IPS-15b (cell line): ENCODE measurements at regions not wholly inside any gene's neighbourhood (a gene's known extent, or its start where the extent isn't known, plus 50 kb on each side); places are given as distances from the start of the nearest gene placed in this dataset.
"Not testable (repeated sequence)": the region's sequence is repeated elsewhere in the genome, so short reads cannot be mapped to it uniquely, and the experiment has no call there.

Experiments
- H3K27me3 ChIP-seq: one replicate; pipeline ENCODE4 v1.6.1; 2013; ENCODE audit warnings: low read length; ENCODE audit not compliant: control insufficient read depth, insufficient read depth
- H3K36me3 ChIP-seq: one replicate; pipeline ENCODE4 v1.6.1; 2013; ENCODE audit warnings: low read length; ENCODE audit not compliant: control insufficient read depth, insufficient read depth
- H3K4me1 ChIP-seq: one replicate; pipeline ENCODE4 v1.6.1; 2013; ENCODE audit warnings: mild to moderate bottlenecking, low read length; ENCODE audit not compliant: control insufficient read depth, insufficient read depth
- H3K4me3 ChIP-seq: one replicate; pipeline ENCODE4 v1.5.1; 2013; ENCODE audit warnings: low read depth, low read length
- H3K9ac ChIP-seq: one replicate; pipeline ENCODE4 v1.6.1; 2013; ENCODE audit warnings: low read depth, mild to moderate bottlenecking, low read length
- H3K9me3 ChIP-seq: one replicate; pipeline ENCODE4 v1.6.1; 2013; ENCODE audit warnings: mild to moderate bottlenecking, low read length; ENCODE audit not compliant: control insufficient read depth, insufficient read depth

DNA sequence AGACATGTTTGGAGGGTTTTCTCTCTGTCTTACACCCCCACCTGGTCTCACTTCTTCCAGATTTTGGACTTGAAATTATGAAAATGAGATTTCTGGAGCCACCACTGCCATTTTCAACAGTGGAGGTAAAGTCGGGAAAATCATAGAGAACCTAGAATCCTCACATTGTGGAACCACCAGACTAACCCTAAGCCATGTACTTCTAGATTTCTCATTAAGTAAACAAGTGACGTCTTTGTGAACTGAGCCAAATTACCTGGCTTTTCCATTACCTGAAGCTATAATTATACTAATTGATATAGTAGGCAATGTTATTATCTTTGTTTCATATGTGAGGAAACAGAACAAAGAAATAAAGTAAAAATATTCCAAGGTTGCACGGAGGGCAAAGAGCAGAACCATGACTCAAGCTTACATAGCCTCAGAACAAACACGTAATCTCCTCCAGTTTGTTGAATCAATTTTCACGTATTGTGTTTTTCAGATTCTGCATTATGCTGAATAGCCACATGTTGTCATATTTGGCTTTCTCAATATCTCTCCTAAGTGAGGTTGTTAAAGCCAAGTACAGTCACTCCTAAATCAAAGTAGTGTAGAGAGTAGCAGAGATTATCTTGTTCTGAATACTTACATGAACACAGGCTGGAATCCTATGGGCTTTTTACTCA is 101.3 kb upstream of the CMC1 start:
- H3K27me3 ChIP-seq = no peaks in the 10 kb centered on the region
- no peaks in the 10 kb centered on the region for H3K36me3 ChIP-seq
- H3K4me3 ChIP-seq = no peak overlapping the region
- H3K9me3 ChIP-seq = no peaks in the 10 kb centered on the region
- no peak overlapping the region for H3K9ac ChIP-seq
- no peaks in the 10 kb centered on the region for H3K4me1 ChIP-seq

DNA sequence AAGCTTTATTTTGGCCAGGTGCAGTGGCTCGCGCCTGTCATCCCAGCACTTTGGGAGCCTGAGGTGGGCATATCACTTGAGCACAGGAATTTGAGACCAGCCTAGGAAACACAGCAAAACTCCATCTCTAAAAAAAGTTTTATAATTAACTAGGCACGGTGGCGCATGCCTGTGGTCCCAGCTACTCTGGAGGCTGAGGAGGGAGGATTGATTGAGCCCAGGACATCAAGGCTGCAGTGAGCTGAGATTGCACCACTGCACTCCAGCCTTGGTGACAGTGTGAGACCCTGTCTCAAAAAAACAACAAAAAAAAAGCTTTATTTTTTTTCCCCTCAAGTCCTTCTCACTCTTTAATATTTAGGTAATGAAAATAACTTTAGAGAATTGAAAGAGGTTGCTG is 100.8 kb upstream of the CMC1 start:
- H3K9me3 ChIP-seq = no peaks in the 10 kb centered on the region
- no peaks in the 10 kb centered on the region for H3K27me3 ChIP-seq
- no peaks in the 10 kb centered on the region for H3K4me1 ChIP-seq
- no peak overlapping the region for H3K9ac ChIP-seq
- no peak overlapping the region for H3K4me3 ChIP-seq
- H3K36me3 ChIP-seq = no peaks in the 10 kb centered on the region

DNA sequence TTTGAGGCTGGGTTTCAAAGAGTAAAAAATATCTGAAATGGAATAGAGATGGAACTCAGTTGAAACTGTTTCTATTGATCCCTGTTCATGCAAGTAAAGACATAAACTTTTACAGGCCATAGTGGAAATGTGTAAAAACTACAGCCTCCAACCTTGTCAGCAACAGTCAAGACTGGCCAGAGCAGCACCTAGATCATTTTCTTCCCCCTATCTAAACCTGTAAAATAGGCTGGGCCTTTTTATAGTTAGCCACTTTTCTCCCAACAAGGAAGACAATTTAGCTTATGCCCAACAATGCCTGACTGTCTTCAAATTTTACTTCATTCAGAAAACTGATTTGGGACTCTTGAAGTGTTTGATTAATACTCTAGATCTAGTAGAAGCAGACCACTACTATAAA is 91.5 kb upstream of the CMC1 start:
- Histone ChIP-seq H3K9ac (no peak overlapping the region), H3K9me3 (no peaks in the 10 kb centered on the region), H3K27me3 (no peaks in the 10 kb centered on the region), H3K36me3 (no peaks in the 10 kb centered on the region), H3K4me1 (no peaks in the 10 kb centered on the region), H3K4me3 (no peak overlapping the region)

DNA sequence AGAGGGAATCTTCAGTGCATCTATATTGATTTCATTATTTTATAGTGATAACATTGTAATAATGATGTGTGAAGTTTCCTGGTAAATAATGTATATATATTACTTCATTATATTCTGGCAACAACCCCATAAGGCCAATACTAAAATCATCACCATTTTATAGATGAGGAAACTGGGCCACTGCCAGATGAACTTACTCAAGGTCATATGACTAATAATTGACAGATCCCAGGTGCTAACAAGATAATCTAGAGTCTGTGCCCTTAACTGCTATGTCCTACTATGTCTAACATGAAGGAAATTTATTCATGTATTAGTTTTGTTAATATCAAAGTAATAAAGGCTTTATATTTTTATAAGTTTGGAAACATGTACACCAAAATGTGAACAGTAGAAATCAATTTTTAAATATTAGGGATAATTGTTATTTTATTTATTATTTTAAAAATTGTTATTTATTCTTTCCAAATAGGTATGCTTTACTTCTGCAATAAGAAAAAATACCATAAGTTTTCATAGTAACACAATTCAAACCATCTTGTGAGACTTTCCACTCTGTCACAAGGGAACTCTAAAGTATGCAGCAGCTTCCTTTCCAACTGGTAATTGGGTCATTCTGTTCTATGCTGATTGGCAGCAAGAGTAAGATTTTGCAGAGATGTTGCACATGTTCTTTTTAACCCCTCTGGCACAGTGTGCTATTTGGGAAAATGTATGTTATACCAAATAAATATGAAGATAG is 90.8 kb upstream of the CMC1 start:
- H3K27me3 ChIP-seq = no peaks in the 10 kb centered on the region
- H3K4me3 ChIP-seq = no peak overlapping the region
- H3K36me3 ChIP-seq = no peaks in the 10 kb centered on the region
- H3K9ac ChIP-seq = no peak overlapping the region
- H3K4me1 ChIP-seq = no peaks in the 10 kb centered on the region
- H3K9me3 ChIP-seq = no peaks in the 10 kb centered on the region

DNA sequence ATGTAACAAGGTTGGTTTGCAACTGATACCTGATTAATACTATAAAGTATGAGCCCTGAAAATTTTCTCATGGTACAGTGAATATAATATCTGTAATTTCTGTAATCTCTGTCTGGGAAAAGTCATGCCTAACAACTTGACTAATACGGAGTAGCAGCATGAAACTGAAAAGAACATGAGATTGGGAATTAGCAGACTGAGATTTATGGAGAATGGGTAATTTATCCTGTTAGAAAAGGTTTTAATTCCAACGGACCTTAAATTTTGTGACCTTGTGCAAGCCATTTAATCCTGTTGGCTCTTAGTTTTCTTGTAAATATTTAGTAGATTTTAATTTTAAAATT is 90.2 kb upstream of the CMC1 start:
- H3K4me1 ChIP-seq = no peaks in the 10 kb centered on the region
- no peak overlapping the region for H3K4me3 ChIP-seq
- no peaks in the 10 kb centered on the region for H3K36me3 ChIP-seq
- H3K27me3 ChIP-seq = no peaks in the 10 kb centered on the region
- H3K9me3 ChIP-seq = no peaks in the 10 kb centered on the region
- H3K9ac ChIP-seq = no peak overlapping the region

DNA sequence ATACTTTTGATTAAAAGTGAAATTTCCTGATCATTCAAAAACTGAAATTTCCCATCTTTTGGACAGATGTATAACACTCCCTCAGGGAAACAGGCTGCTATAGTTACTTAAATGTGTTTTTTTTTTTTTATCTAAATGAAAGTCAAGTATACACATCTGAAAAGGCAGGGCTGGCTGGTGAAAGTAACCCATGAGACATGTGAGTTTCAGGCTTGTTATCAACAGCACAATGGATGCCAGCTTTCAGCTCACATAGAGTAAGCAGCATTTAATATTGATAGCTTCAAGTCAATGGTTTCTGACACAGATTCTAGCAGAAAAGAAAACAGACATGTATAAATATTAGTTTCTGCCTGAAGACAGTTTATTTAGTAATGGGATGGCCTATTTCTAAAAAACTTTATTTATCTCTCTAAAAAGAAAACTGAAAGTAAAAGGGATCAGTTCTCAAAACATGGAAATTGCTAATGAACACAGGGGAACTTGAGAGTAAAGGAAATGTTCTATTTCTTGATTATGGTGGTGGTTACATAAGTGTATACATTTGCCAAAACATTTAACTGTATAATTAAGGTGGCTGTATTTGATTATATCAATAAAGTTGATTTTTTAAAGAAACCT is 89.7 kb upstream of the CMC1 start:
- H3K4me3 ChIP-seq = no peak overlapping the region
- no peaks in the 10 kb centered on the region for H3K27me3 ChIP-seq
- no peak overlapping the region for H3K9ac ChIP-seq
- H3K36me3 ChIP-seq = no peaks in the 10 kb centered on the region
- no peaks in the 10 kb centered on the region for H3K4me1 ChIP-seq
- no peaks in the 10 kb centered on the region for H3K9me3 ChIP-seq

DNA sequence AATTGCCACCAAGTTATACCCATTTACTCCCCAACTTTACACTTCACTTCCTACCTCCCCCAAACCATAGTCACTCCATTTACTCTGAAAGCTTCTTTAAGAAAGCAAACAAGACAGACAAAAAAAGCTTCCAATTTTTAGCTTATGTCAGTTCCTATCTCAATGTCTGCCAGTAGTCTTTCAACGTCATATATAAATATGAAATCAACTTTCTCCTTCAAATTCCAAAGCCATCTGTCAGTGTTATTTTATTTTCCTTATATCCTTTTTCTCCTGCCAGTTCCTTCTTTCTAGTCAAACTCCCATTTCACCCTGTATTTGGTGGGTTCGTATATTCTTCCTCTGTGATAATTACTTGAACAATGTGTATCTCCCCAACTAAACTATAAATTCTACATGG is 85.8 kb upstream of the CMC1 start:
- H3K36me3 ChIP-seq = no peaks in the 10 kb centered on the region
- no peaks in the 10 kb centered on the region for H3K4me1 ChIP-seq
- H3K27me3 ChIP-seq = no peaks in the 10 kb centered on the region
- H3K9ac ChIP-seq = no peak overlapping the region
- H3K4me3 ChIP-seq = no peak overlapping the region
- H3K9me3 ChIP-seq = no peaks in the 10 kb centered on the region

DNA sequence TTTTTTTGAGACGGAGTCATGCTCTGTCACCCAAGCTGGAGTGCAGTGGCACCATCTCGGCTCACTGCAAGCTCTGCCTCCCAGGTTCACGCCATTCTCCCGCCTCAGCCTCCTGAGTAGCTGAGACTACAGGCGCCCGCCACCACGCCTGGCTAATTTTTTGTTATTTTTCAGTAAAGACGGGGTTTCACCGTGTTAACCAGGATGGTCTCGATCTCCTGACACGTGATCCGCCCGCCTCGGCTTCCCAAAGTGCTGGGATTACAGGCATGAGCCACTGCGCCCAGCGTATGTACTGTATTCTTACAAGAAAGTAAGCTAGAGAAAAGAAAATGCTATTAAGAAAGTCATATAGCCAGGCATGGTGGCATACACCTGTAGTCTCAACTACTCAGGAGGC is 84.8 kb upstream of the CMC1 start:
- H3K4me1 ChIP-seq, H3K9ac ChIP-seq, H3K36me3 ChIP-seq, H3K4me3 ChIP-seq, H3K27me3 ChIP-seq, H3K9me3 ChIP-seq: not testable (repeated sequence)

DNA sequence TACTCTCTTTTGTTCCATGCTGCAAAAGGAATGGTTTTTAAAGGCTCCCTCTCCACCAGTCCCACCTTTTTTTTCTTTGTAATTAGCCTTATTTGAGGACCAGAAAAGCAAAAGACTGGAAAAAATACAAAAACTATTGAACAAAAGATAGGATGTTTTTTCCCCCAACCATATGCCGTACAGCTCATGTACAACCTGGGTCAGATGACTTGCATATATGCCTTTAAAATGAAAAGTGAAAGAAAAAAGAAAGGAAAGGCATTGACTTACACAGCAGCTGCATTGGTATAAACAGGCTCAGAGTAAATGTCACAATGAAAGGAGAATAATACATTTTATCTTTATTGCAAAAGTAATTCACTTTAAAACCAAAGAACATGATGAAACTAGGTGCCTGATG is 69.5 kb upstream of the CMC1 start:
- Histone ChIP-seq H3K36me3 (no peaks in the 10 kb centered on the region), H3K9ac (no peak overlapping the region), H3K27me3 (no peaks in the 10 kb centered on the region), H3K4me3 (no peak overlapping the region), H3K9me3 (no peaks in the 10 kb centered on the region), H3K4me1 (no peaks in the 10 kb centered on the region)

DNA sequence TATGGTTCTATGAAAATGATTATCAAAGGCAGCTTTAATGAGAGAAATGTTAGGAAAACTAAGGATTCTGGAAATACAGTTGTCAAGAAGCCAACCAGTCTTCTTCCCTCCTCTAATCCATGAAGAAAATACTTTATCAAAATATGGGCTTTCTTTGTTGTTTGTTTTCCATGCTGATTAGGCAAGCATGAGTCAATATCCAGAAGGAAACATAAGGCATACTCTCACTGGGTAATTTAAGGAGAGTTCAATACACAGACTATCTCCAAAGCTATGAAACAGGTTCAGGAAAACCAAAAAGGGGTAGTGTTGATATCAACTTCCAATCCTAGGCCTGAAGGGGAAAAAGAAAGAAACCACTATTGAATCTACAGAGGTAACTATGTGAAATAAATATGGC is 68.7 kb upstream of the CMC1 start:
- Histone ChIP-seq H3K9me3 (no peaks in the 10 kb centered on the region), H3K4me3 (no peak overlapping the region), H3K9ac (no peak overlapping the region), H3K36me3 (no peaks in the 10 kb centered on the region), H3K27me3 (no peaks in the 10 kb centered on the region), H3K4me1 (no peaks in the 10 kb centered on the region)

DNA sequence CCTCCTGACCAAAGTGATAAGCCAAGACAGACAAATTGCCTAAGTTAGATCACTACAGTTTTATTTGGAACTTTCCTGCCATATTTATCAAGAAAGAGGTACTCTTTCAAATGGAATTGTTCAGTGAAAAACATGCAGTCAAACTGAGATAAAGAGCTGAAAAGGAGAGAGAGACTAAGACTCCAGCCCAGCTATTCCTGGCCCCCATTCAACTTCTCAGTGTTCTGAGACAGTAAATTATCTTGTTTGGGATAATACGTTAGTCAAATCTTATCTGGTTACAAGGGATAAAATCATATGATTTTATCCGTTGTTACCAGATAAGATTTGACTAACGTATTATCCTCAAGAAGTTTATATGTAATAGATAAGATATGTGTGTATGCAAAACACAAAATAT is 67.6 kb upstream of the CMC1 start:
- Histone ChIP-seq H3K9me3 (no peaks in the 10 kb centered on the region), H3K4me1 (no peaks in the 10 kb centered on the region), H3K36me3 (no peaks in the 10 kb centered on the region), H3K9ac (no peak overlapping the region), H3K27me3 (no peaks in the 10 kb centered on the region), H3K4me3 (no peak overlapping the region)

DNA sequence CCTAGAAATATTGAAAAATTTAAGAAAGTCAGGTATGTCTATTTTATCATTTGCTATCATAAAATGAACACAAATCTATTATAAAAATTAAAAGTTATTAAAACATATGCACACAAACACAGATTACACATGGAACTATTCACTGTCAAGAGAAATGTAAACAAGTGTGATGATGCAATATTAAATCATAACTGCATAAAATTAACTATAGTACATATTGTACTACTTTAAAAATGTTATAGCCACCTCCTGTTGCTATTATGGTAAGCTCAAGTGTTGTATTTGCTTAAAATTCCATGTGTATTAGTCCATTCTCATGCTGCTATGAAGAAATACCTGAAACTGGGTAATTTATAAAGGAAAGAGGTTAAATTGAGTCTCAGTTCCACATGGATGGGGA is 54.7 kb upstream of the CMC1 start:
- Histone ChIP-seq H3K4me3 (no peak overlapping the region), H3K9ac (no peak overlapping the region), H3K9me3 (no peaks in the 10 kb centered on the region), H3K4me1 (no peaks in the 10 kb centered on the region), H3K27me3 (no peaks in the 10 kb centered on the region), H3K36me3 (no peaks in the 10 kb centered on the region)
